SK-N-SH treated with all-trans-retinoic acid at 6 μM for 48 hours (cell line): ENCODE measurements at regions not wholly inside any gene's neighbourhood (a gene's known extent, or its start where the extent isn't known, plus 50 kb on each side); places are given as distances from the start of the nearest gene placed in this dataset.

ENCODE experiments used
- CREB5 ChIP-seq: fragments of 250-450 bp; sonication (Bioruptor Pico); IDR thresholded peaks from 2 replicates; pipeline ENCODE4 v1.5.1; 2020; ENCODE audit warnings: low read depth, mild to moderate bottlenecking, moderate library complexity
- ESRRG ChIP-seq: fragments of 250-450 bp; sonication (Bioruptor Pico); IDR thresholded peaks from 2 replicates; pipeline ENCODE4 v1.6.1; 2021; ENCODE audit warnings: mild to moderate bottlenecking
- PPARA ChIP-seq: fragments of 250-450 bp; sonication (Bioruptor Pico); IDR thresholded peaks from 2 replicates; pipeline ENCODE4 v1.5.0; 2020; ENCODE audit warnings: mild to moderate bottlenecking, borderline replicate concordance
- ZFP30 ChIP-seq: fragments of 450-650 bp; formaldehyde crosslinking; IDR thresholded peaks from 2 replicates; pipeline ENCODE4 v1.5.0; 2022; ENCODE audit warnings: mild to moderate bottlenecking, moderate library complexity
- ZNF565 ChIP-seq: fragments of 450-650 bp; formaldehyde crosslinking; conservative IDR thresholded peaks from 2 replicates; pipeline ENCODE4 v1.5.0; 2020; ENCODE audit warnings: low read depth, mild to moderate bottlenecking, moderate library complexity

GRCh38 chr1:224525411-224526040, 90.6 kb upstream of the CNIH3 start:
- no peak for TF ChIP-seq ZNF565 (CRISPR knock-in tag)
- TF ChIP-seq PPARA (CRISPR knock-in tag) = no peak
- no peak for TF ChIP-seq CREB5 (CRISPR knock-in tag)
- TF ChIP-seq ESRRG (CRISPR knock-in tag) = no peak
- TF ChIP-seq ZFP30 = no peak
